ENCODE measurements at regions not wholly inside any gene's neighbourhood (a gene's known extent, or its start where the extent isn't known, plus 50 kb on each side); places are given as distances from the start of the nearest gene placed in this dataset.

- Histone ChIP-seq H3K27me3 (ENCODE audit: low read depth) (no peaks in the 10 kb centered on the region), H3K4me3 (no peak overlapping the region), H3K27ac (no peak overlapping the region), H3K36me3 (no peaks in the 10 kb centered on the region), H3K9me3 (no peaks in the 10 kb centered on the region), H3K4me1 (no peaks in the 10 kb centered on the region)
- no peak for DNase-seq
- intact Hi-C loops (cut with DNase I), result no loop called here
- TF ChIP-seq CTCF (IDR thresholded peaks at IDR 0.05), result no peak
- no peak for ATAC-seq
These were observed 115.4 kb downstream of the HLX start for GRCh38 chr1:220994671-220995070.

- TF ChIP-seq CTCF (IDR thresholded peaks at IDR 0.05), result no peak
- Histone ChIP-seq H3K4me3 (no peak overlapping the region), H3K36me3 (no peaks in the 10 kb centered on the region), H3K27me3 (ENCODE audit: low read depth) (no peaks in the 10 kb centered on the region), H3K27ac (no peak overlapping the region), H3K4me1 (no peaks in the 10 kb centered on the region), H3K9me3 (no peaks in the 10 kb centered on the region)
- intact Hi-C loops (cut with DNase I), result no loop called here
- ATAC-seq (no peak), DNase-seq (no peak)
These were observed 118.5 kb downstream of the HLX start for GRCh38 chr1:220997791-220998190.

GRCh38 chr1:220999872-221000863 is 120.9 kb downstream of the HLX start:
- Histone ChIP-seq H3K4me3 (no peak overlapping the region), H3K9me3 (no peaks in the 10 kb centered on the region), H3K27me3 (ENCODE audit: low read depth) (no peaks in the 10 kb centered on the region), H3K36me3 (no peaks in the 10 kb centered on the region), H3K4me1 (no peaks in the 10 kb centered on the region), H3K27ac (no peak overlapping the region)
- ATAC-seq (peak; percentile 81 to 85), DNase-seq (no peak)
- no peak for TF ChIP-seq CTCF (IDR thresholded peaks at IDR 0.05)
- intact Hi-C loops (cut with DNase I), result no loop called here

GRCh38 chr1:221001167-221001566 is 121.9 kb downstream of the HLX start:
- no peaks in the 10 kb centered on the region for H3K9me3 ChIP-seq
- no peak for ATAC-seq
- no peaks in the 10 kb centered on the region for H3K36me3 ChIP-seq
- H3K27me3 ChIP-seq (ENCODE audit: low read depth), result no peaks in the 10 kb centered on the region
- no peak overlapping the region for H3K27ac ChIP-seq
- no peak overlapping the region for H3K4me3 ChIP-seq
- intact Hi-C loops (cut with DNase I), result no loop called here
- DNase-seq, result no peak
- TF ChIP-seq CTCF (IDR thresholded peaks at IDR 0.05), result no peak
- H3K4me1 ChIP-seq, result no peaks in the 10 kb centered on the region

- no peaks in the 10 kb centered on the region for H3K4me1 ChIP-seq
- H3K27me3 ChIP-seq (ENCODE audit: low read depth), result no peaks in the 10 kb centered on the region
- no peak for ATAC-seq
- H3K27ac ChIP-seq, result no peak overlapping the region
- H3K4me3 ChIP-seq, result no peak overlapping the region
- intact Hi-C loops (cut with DNase I), result no loop called here
- H3K9me3 ChIP-seq, result no peaks in the 10 kb centered on the region
- no peak for TF ChIP-seq CTCF (IDR thresholded peaks at IDR 0.05)
- H3K36me3 ChIP-seq, result no peaks in the 10 kb centered on the region
- no peak for DNase-seq
These were observed 123.4 kb downstream of the HLX start for GRCh38 chr1:221002601-221003000.
